Memory B cell (primary cell): ENCODE measurements at regions not wholly inside any gene's neighbourhood (a gene's known extent, or its start where the extent isn't known, plus 50 kb on each side); places are given as distances from the start of the nearest gene placed in this dataset.

ENCODE experiments used
- ATAC-seq: fragments of 150-1000 bp; cut with Tn5 transposase; 2 replicates; pipeline ENCODE4 v1.10.0; 2021; ENCODE audit warnings: low read depth, mild to moderate bottlenecking, moderate library complexity
- DNase-seq, 2 donors: peaks; one replicate each; pipeline ENCODE4 v3.0.0; 2022; ENCODE audit warnings: low spot score in 2 of 2
- H3K27ac Mint-ChIP-seq: one replicate; pipeline ENCODE4 v1.8.0; 2022; ENCODE audit warnings: mild to moderate bottlenecking, moderate library complexity, mixed read lengths
- H3K27me3 Mint-ChIP-seq: one replicate; pipeline ENCODE4 v1.8.0; 2022; ENCODE audit warnings: mixed read lengths
- H3K36me3 Mint-ChIP-seq: one replicate; pipeline ENCODE4 v1.8.0; 2022; ENCODE audit warnings: mild to moderate bottlenecking, mixed read lengths
- H3K4me1 Mint-ChIP-seq: one replicate; pipeline ENCODE4 v1.8.0; 2022; ENCODE audit warnings: mixed read lengths
- H3K4me3 Mint-ChIP-seq: one replicate; pipeline ENCODE4 v1.8.0; 2022; ENCODE audit warnings: mild to moderate bottlenecking, moderate library complexity, mixed read lengths
- H3K9me3 Mint-ChIP-seq: one replicate; pipeline ENCODE4 v1.8.0; 2022; ENCODE audit warnings: mixed read lengths

DNA sequence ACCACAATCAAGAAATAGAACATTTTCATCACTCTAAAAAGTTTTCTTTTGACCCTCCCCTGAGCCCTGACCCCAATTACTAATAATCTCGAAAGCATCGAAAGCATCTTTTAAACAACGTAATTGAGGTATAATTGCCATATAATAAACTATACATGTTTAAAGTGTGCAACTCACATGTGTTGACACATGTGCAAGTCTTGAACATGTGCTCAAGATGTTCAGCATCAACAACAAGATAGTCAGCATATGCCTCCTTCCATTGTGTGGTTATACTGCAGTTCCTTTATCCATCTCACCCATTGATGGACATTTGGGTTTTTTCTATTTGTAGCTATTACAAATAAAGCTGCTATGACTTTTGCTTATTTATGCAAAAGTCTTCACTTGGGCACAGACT, 90.7 kb downstream of the RIPK4 start:
- no peaks in the 10 kb centered on the region for H3K36me3 Mint-ChIP-seq
- H3K9me3 Mint-ChIP-seq, result no peaks in the 10 kb centered on the region
- no peak overlapping the region for H3K4me3 Mint-ChIP-seq
- no peak overlapping the region for H3K27ac Mint-ChIP-seq
- peaks cover 8% of the 10 kb centered on the region for H3K27me3 Mint-ChIP-seq
- ATAC-seq (no peak), DNase-seq (no peak)
- no peaks in the 10 kb centered on the region for H3K4me1 Mint-ChIP-seq

DNA sequence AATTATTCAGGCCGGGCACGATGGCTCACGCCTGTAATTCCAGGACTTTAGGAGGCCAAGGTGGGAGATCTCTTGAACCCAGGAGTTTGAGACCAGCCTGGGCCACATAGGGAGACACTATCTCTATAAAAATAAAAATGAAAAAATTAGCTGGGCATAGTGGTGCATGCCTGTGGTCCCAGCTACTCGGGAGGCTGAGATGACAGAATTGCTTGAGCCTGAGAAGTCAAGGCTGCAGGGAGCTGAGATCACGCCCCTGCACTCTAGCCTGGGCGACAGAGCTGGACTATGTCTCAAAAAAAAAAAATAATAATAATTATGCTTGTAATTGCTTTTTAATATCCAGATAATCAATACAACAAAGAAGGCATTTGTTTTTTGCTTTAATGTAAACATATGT, 91.3 kb downstream of the RIPK4 start:
- no peaks in the 10 kb centered on the region for H3K4me1 Mint-ChIP-seq
- no peaks in the 10 kb centered on the region for H3K9me3 Mint-ChIP-seq
- no peak overlapping the region for H3K4me3 Mint-ChIP-seq
- no peak for DNase-seq
- ATAC-seq, result no peak
- H3K27ac Mint-ChIP-seq, result no peak overlapping the region
- peaks cover 8% of the 10 kb centered on the region for H3K27me3 Mint-ChIP-seq
- H3K36me3 Mint-ChIP-seq, result no peaks in the 10 kb centered on the region

DNA sequence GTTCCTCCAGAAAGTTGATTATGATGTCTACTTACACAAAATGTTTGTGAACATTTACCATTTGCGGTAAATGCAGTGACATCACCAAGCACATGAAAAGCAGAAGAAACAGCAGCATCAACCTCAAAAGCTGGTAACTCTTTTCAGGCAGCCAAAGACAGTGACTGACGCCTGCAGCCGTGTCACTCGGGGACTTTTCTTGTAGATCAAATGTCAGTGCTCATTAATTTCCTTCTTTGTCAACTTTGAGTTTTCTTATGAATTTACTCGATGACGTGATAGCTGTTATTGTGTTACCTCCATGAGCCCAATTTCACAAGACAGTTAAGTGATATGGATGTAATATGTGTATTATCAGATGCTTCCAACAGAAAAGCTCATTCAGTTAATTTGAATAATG, 92.5 kb downstream of the RIPK4 start:
- H3K27ac Mint-ChIP-seq, result no peak overlapping the region

DNA sequence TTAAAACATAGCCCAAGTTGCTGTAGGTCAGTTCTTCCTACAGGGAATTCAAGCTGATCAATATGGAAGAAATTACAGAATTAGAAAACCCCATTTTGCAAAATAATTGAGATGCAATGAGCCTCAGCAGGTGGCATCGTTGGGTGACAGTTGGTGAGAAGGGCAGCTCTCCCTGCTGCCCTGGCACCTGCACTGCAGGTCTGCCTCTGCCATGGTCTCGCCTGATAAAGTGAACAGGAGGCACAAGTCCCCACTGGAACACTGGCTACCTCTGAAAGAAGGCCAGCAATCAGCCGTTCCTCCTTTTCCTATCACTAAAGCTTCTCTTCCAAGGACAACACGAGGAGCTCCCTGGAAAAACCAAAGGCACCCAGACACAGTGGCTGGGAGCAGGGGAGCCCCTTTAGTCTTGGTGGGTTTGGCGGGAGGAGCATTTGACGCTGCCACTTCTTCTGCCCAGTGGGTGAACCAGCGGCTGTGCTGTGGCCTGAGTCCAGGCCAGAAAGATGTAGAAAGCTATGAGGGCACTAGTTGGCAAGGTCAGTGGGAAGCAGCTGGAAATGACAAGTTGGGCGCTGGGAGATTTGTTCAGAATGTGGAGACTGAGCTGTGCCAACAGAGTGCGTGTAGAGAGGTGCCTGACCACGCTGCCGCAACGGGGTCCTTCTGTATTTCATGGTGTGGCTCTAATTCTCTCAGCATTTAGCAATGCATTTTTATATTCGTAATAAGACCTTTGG, 93.1 kb downstream of the RIPK4 start:
- Mint-ChIP-seq H3K27ac (no peak overlapping the region), H3K4me1 (no peaks in the 10 kb centered on the region), H3K36me3 (no peaks in the 10 kb centered on the region), H3K4me3 (no peak overlapping the region), H3K27me3 (peaks cover 5% of the 10 kb centered on the region), H3K9me3 (no peaks in the 10 kb centered on the region)
- DNase-seq (no peak), ATAC-seq (no peak)

More for the DNA sequence above, 92.5 kb downstream of the RIPK4 start:
- no peak overlapping the region for H3K4me3 Mint-ChIP-seq
- peaks cover 8% of the 10 kb centered on the region for H3K27me3 Mint-ChIP-seq
- no peaks in the 10 kb centered on the region for H3K9me3 Mint-ChIP-seq
- H3K36me3 Mint-ChIP-seq, result no peaks in the 10 kb centered on the region
- DNase-seq (no peak), ATAC-seq (no peak)
- H3K4me1 Mint-ChIP-seq, result no peaks in the 10 kb centered on the region

DNA sequence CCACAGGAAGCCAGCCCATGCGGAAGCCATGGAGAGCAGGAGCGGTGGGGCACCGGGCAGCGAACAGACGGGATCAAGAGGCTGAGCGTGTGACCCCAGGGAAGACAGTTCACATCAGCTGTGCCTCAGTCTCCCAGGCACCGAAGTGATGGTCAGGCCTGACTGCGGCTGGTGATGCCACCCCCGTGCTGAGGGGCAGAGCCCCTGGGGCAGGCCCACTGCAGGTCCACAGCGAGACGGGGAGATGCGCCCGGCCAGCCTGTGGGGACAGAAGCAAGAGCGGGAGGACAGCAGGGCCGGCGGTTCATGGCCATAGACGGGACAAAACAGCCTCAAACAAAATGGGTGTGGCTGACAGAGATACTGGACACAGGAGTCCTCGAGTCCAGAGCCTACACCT, 93.8 kb downstream of the RIPK4 start:
- peaks cover 7% of the 10 kb centered on the region for H3K27me3 Mint-ChIP-seq

DNA sequence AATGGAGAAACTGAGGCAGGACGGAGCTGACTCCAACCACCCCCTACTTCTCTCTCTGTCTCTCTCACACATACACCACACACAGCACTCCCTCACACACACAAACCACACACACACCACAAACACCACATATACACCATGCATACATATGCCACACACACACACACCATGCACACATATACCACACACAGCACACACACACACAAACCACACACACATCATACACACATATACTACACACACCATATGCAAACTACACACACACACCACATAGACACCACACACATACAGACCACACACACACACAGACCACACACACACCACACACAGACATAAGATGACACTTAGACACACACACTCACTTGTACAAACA, 94.3 kb downstream of the RIPK4 start:
- H3K9me3 Mint-ChIP-seq, result no peaks in the 10 kb centered on the region
- peaks cover 7% of the 10 kb centered on the region for H3K27me3 Mint-ChIP-seq
- ATAC-seq, result no peak
- DNase-seq, result no peak
- H3K36me3 Mint-ChIP-seq, result no peaks in the 10 kb centered on the region
- no peak overlapping the region for H3K4me3 Mint-ChIP-seq
- H3K27ac Mint-ChIP-seq, result no peak overlapping the region
- H3K4me1 Mint-ChIP-seq, result no peaks in the 10 kb centered on the region

More for the DNA sequence above, 93.8 kb downstream of the RIPK4 start:
- no peaks in the 10 kb centered on the region for H3K9me3 Mint-ChIP-seq
- H3K27ac Mint-ChIP-seq, result no peak overlapping the region
- H3K36me3 Mint-ChIP-seq, result no peaks in the 10 kb centered on the region
- ATAC-seq, result no peak
- H3K4me3 Mint-ChIP-seq, result no peak overlapping the region
- H3K4me1 Mint-ChIP-seq, result no peaks in the 10 kb centered on the region
- no peak for DNase-seq

DNA sequence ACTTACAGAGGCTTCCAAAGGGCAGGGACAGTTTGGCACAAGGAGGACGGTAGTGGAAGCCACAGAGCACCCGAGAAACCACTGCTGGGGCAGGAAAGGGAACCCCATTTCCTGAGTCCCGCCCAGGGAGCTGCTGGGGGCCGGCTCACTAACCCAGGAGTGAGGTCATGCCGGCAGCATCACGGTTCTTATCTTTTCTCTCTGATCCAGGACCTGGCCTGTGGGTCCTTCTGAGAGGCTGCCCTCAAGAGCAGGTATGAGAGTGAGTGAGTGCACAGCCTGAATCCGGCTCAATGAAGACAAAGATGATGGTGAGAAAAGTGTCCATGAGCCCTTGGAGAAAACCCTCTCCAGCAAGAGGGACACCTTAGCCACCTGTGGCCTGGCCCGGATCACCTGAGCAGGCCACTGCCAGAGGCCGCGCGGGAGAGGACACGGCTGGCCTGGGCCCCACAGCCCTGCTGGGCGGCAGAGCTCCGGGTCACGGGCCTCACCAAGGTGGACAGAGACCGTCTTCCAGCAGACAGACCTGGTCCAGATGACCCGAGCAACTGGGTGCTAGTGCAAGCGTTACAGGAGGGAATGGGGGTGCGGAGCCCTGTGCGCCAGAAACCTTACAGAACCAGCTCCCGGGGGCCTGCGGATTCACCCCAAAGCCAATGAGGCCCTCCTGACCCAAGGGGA, 94.9 kb downstream of the RIPK4 start:
- no peak overlapping the region for H3K4me3 Mint-ChIP-seq
- no peak for DNase-seq
- no peak overlapping the region for H3K27ac Mint-ChIP-seq
- no peaks in the 10 kb centered on the region for H3K4me1 Mint-ChIP-seq
- H3K9me3 Mint-ChIP-seq, result no peaks in the 10 kb centered on the region
- peaks cover 7% of the 10 kb centered on the region for H3K27me3 Mint-ChIP-seq
- ATAC-seq, result no peak
- H3K36me3 Mint-ChIP-seq, result no peaks in the 10 kb centered on the region

DNA sequence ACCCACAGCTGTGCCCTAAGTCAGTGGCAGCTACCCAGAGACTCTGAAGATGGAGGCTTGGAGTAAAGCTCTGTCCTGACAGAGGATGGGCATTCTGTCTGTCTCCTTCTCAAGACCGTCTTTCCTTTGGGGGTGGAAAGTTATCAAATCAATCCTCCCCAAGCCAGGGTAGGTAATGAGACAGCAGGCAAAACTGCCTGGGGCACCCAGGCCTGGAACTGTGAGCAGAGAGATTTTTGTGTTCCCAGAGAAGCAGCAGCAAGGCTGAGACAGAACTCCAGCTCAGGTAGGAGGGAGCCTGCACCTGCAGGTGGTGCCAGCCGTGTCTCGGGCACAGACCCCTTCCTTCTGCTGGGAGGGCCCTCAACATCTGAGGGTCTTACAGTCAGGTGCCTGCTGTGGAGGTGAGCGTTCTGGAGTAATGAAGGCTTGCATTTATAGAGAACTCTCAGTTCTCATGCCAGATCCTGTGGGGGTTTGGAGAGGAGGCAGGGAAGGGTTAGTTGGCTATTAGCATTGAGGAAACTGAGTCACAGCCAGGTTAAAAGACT, 95.6 kb downstream of the RIPK4 start:
- Mint-ChIP-seq H3K27ac (no peak overlapping the region), H3K9me3 (no peaks in the 10 kb centered on the region), H3K36me3 (no peaks in the 10 kb centered on the region), H3K4me1 (no peaks in the 10 kb centered on the region), H3K27me3 (peaks cover 9% of the 10 kb centered on the region), H3K4me3 (no peak overlapping the region)
- DNase-seq (no peak), ATAC-seq (no peak)

DNA sequence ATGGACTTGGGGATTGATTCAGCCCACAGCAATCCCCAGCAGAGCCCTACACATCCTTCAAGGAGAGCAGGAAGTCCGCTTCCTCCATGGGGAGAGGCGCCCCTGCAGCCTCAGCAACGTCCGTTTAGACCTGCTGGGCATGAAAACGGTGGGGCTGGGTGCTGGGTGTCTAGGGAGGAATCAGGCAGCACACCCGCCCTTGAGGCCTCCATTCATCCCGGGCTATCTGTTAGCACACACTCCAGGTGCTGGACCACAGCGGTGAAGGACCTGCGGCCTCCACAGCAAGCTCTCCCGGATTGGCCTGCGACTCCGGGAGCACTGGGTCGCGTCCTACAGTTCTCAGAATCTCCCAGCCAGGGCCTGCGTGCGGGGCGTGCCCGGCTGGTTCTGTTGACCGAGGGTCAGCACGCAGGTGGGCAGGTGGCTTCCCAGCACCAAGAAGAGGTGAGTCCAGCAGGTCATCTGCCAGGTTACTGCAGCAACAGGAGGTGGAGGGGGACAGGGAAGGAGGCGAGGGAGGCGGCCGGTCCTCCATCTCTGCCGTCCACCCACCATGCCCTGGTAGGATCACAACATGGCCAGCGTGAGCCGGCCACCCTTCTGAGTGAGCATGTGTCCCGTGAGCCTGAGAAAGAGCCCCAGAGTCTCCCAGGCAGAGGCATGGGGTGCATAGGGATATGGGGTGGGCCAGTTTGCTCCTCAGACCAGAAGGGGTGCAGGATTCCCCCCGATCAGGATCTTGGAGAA, 96.6 kb downstream of the RIPK4 start:
- no peaks in the 10 kb centered on the region for H3K4me1 Mint-ChIP-seq
- H3K27me3 Mint-ChIP-seq, result peaks cover 11% of the 10 kb centered on the region
- H3K36me3 Mint-ChIP-seq, result no peaks in the 10 kb centered on the region
- DNase-seq, result no peak
- H3K4me3 Mint-ChIP-seq, result no peak overlapping the region
- H3K9me3 Mint-ChIP-seq, result no peaks in the 10 kb centered on the region
- H3K27ac Mint-ChIP-seq, result no peak overlapping the region
- ATAC-seq, result no peak

DNA sequence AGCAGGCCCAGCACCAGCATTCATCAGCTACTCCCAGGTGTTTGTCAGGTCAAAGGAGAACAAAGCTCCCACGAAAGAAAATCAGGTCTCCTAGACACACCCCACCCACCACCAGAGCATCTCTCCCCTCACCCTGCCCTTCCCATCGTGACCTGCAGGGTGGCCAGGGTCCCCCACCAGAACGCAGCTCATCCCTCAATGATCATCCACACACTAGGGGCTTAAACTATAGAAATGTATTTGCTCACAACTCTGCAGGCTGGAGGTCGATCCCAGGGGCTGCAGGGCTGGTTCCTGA, 97.4 kb downstream of the RIPK4 start:
- Mint-ChIP-seq H3K4me3 (no peak overlapping the region), H3K27ac (no peak overlapping the region), H3K27me3 (peaks cover 11% of the 10 kb centered on the region), H3K9me3 (no peaks in the 10 kb centered on the region), H3K4me1 (no peaks in the 10 kb centered on the region), H3K36me3 (no peaks in the 10 kb centered on the region)
- DNase-seq, result no peak
- no peak for ATAC-seq

DNA sequence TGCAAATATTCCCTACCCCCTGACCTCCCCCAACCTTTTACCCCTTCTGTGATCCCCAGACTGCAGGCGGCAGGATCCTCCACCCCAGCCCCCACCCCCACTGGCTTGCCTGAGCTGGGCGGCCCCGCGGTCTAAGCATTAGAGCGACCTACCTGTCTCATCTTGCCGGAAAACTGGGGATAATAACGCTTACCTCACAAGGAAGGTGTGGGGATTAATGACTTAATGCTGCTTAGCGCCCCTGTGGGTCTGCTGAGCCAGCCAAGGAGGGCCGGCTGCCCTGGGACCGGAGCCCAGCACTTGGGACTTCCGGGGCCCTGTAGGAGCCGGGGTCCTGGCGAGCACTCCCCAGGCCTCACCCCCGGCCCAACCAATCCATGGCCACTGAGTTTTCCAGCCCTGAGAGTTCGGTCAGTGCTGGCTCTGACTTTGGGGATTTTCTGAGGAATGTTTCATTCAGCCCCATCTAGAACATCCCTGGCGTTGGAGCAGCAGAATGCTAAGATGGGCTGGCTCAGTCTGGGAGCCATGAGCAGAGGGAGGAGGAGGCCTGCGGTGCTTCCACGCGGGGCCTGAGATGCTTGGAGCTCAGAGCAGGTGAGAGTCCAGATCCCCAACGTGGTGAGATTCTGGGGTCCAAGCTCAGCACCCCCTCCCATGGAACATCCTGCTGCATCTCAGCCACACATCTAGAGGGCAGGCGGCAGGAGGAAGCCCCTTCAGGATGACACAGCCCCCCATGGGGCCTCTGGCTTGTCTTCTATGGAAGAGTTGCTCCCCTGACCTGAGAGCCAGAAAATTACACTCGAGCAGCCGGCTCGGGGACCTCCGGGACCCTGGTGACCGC, 97.9 kb downstream of the RIPK4 start:
- H3K9me3 Mint-ChIP-seq, result no peaks in the 10 kb centered on the region
- H3K4me3 Mint-ChIP-seq, result no peak overlapping the region
- H3K4me1 Mint-ChIP-seq, result no peaks in the 10 kb centered on the region
- no peak overlapping the region for H3K27ac Mint-ChIP-seq
- H3K36me3 Mint-ChIP-seq, result no peaks in the 10 kb centered on the region
- H3K27me3 Mint-ChIP-seq, result peaks cover 12% of the 10 kb centered on the region
- no peak for ATAC-seq
- DNase-seq, result no peak

DNA sequence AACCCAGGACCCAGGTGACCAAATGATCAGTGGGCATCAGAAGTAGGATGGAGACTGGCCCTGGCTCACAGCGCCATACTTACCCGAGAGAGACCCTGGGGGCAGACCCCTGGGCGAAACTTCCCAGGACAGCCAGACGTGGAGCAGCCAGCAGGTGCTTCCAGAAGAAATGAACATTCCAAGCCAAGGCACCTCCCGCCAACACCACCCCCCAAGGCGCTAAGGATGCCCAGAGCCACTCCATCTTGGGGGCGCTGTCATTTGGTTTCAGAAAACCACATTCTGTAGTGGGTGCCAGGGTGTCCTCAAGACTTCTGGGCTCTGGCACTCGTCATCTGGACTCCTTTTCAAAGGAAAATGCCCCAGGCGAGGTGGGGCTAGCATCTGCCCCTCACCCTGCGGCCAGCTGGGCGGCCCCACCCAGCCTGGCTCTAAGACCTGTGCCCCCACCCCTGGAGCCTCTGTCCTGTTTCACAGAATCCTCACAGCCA, 98.8 kb downstream of the RIPK4 start:
- no peaks in the 10 kb centered on the region for H3K36me3 Mint-ChIP-seq
- no peak for DNase-seq
- no peak overlapping the region for H3K4me3 Mint-ChIP-seq
- H3K27me3 Mint-ChIP-seq, result peaks cover 13% of the 10 kb centered on the region
- H3K9me3 Mint-ChIP-seq, result no peaks in the 10 kb centered on the region
- ATAC-seq, result no peak
- H3K27ac Mint-ChIP-seq, result no peak overlapping the region
- no peaks in the 10 kb centered on the region for H3K4me1 Mint-ChIP-seq

DNA sequence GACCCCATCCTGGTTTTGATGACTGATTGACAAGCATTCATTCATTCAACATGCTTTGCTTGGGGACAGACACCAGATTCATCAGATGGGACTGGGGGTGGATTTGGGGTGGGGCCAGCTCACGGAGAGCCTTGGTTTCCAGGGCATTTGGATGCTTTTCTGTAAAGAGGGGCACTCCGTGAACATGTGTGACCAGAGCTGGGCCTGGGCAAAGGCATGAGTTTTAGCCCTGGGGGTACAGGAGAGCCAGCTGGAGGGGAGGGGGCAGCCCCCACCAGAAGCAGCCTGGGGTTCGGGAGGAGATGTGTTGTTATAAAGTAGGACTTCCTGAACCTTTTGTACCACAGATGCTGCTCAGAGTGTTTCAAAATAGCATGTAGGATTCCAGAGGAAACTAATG, 99.7 kb downstream of the RIPK4 start:
- peaks cover 10% of the 10 kb centered on the region for H3K27me3 Mint-ChIP-seq
- no peaks in the 10 kb centered on the region for H3K4me1 Mint-ChIP-seq
- ATAC-seq (no peak), DNase-seq (no peak)
- no peaks in the 10 kb centered on the region for H3K36me3 Mint-ChIP-seq
- no peak overlapping the region for H3K4me3 Mint-ChIP-seq
- no peak overlapping the region for H3K27ac Mint-ChIP-seq
- H3K9me3 Mint-ChIP-seq, result no peaks in the 10 kb centered on the region
